CD14-positive monocyte (primary cell): ENCODE measurements at regions not wholly inside any gene's neighbourhood (a gene's known extent, or its start where the extent isn't known, plus 50 kb on each side); places are given as distances from the start of the nearest gene placed in this dataset.
A peak's percentile ranks its signal among the peaks of the same experiment; 100 is the strongest.

Experiments used
- DNase-seq, 3 donors: peaks; one replicate each; pipeline ENCODE4 v3.0.0-alpha.2; 2011 to 2022
- H2AFZ ChIP-seq: 2 replicates; pipeline ENCODE4 v1.6.0; 2012; ENCODE audit warnings: mild to moderate bottlenecking, low read depth, low read length, inconsistent platforms; ENCODE audit not compliant: insufficient read depth, poor library complexity, severe bottlenecking
- H3K27ac ChIP-seq, 2 donors: 1 replicate in 1 of 2; 2 replicates in 1 of 2; pipeline ENCODE4 v1.5.1; 2012 to 2013; ENCODE audit warnings: low read length in 2 of 2, control low read depth in 1 of 2, inconsistent platforms in 1 of 2, low read depth in 1 of 2, mild to moderate bottlenecking in 1 of 2
- H3K27me3 ChIP-seq, 2 donors: one replicate each; pipeline versions ENCODE4 v1.6.0 to v1.6.1; 2011 to 2013; ENCODE audit warnings: low read length in 2 of 2; ENCODE audit not compliant: control insufficient read depth in 2 of 2, insufficient read depth in 2 of 2
- H3K36me3 ChIP-seq, 2 donors: replicated peaks in 1 of 2; 1 replicate in 1 of 2; 2 replicates in 1 of 2; pipeline versions ENCODE4 v1.5.1 to v1.6.1; 2012 to 2013; ENCODE audit warnings: low read length in 2 of 2, control low read depth in 1 of 2, inconsistent platforms in 1 of 2, mild to moderate bottlenecking in 1 of 2; ENCODE audit not compliant: insufficient read depth in 2 of 2, control insufficient read depth in 1 of 2
- H3K4me1 ChIP-seq, 2 donors: 1 replicate in 1 of 2; 2 replicates in 1 of 2; pipeline versions ENCODE4 v1.5.1 to v1.6.1; 2012 to 2013; ENCODE audit warnings: low read length in 2 of 2, control low read depth in 1 of 2, inconsistent platforms in 1 of 2, mild to moderate bottlenecking in 1 of 2, moderate library complexity in 1 of 2; ENCODE audit not compliant: insufficient read depth in 2 of 2, control insufficient read depth in 1 of 2
- H3K4me2 ChIP-seq: replicated peaks from 2 replicates; pipeline ENCODE3; 2012; ENCODE audit warnings: low read length, moderate library complexity, mild to moderate bottlenecking; ENCODE audit not compliant: poor library complexity, severe bottlenecking; ENCODE audit errors: extremely low read depth
- H3K4me3 ChIP-seq, 3 experiments: fragments of 200-600 bp in 1 of 3; sonication (generic) in 1 of 3; replicated peaks in 1 of 3; 1 replicate in 2 of 3; 2 replicates in 1 of 3; pipeline ENCODE4 v1.5.1; 2011 to 2013; ENCODE audit warnings: low read length in 3 of 3, mild to moderate bottlenecking in 3 of 3, control low read depth in 2 of 3, low read depth in 2 of 3, inconsistent platforms in 1 of 3, moderate library complexity in 1 of 3
- H3K79me2 ChIP-seq: 2 replicates; pipeline ENCODE4 v1.6.0; 2012; ENCODE audit warnings: mild to moderate bottlenecking, control low read depth, inconsistent platforms, low read length, moderate library complexity; ENCODE audit not compliant: insufficient read depth
- H3K9ac ChIP-seq: 2 replicates; pipeline ENCODE4 v1.6.0; 2017; ENCODE audit warnings: low read length, mild to moderate bottlenecking; ENCODE audit not compliant: insufficient read depth, poor library complexity, severe bottlenecking
- H3K9me3 ChIP-seq, 2 donors: replicated peaks in 1 of 2; 1 replicate in 1 of 2; 2 replicates in 1 of 2; pipeline versions ENCODE4 v1.5.1 to v1.6.1; 2012 to 2013; ENCODE audit warnings: low read length in 2 of 2, control low read depth in 1 of 2; ENCODE audit not compliant: control insufficient read depth in 1 of 2, insufficient read depth in 1 of 2
- H4K20me1 ChIP-seq: 2 replicates; pipeline ENCODE4 v1.6.0; 2012; ENCODE audit warnings: mild to moderate bottlenecking, low read length, control low read depth, moderate library complexity; ENCODE audit not compliant: insufficient read depth
- H3K27ac Mint-ChIP-seq, 7 donors: one replicate each; pipeline ENCODE4 v1.8.0; 2020; ENCODE audit warnings: mild to moderate bottlenecking in 7 of 7, mixed read lengths in 7 of 7, moderate library complexity in 6 of 7, inconsistent platforms in 2 of 7
- H3K27me3 Mint-ChIP-seq, 3 donors: one replicate each; pipeline ENCODE4 v1.8.0; 2021 to 2022; ENCODE audit warnings: low read depth in 3 of 3, mild to moderate bottlenecking in 3 of 3, mixed read lengths in 3 of 3, moderate library complexity in 3 of 3, inconsistent platforms in 1 of 3
- H3K36me3 Mint-ChIP-seq, 2 donors: one replicate each; pipeline ENCODE4 v1.8.0; 2020; ENCODE audit warnings: mixed read lengths in 2 of 2, inconsistent platforms in 1 of 2, mild to moderate bottlenecking in 1 of 2
- H3K4me1 Mint-ChIP-seq: one replicate; pipeline ENCODE4 v1.8.0; 2020; ENCODE audit warnings: mild to moderate bottlenecking, mixed read lengths
- H3K4me3 Mint-ChIP-seq, 2 donors: one replicate each; pipeline ENCODE4 v1.8.0; 2020; ENCODE audit warnings: mild to moderate bottlenecking in 2 of 2, mixed read lengths in 2 of 2, moderate library complexity in 1 of 2
- H3K9me3 Mint-ChIP-seq, 7 donors: one replicate each; pipeline ENCODE4 v1.8.0; 2020 to 2022; ENCODE audit warnings: mixed read lengths in 7 of 7, mild to moderate bottlenecking in 6 of 7, moderate library complexity in 6 of 7, inconsistent platforms in 2 of 7
- CTCF ChIP-seq: fragments of 200-600 bp; IDR thresholded peaks from one replicate; pipeline ENCODE4 v1.8.0; 2022; ENCODE audit warnings: antibody characterized with exemption, mild to moderate bottlenecking
- intact Hi-C, 2 donors: fragments of 100-400 bp; cut with micrococcal nuclease; formaldehyde crosslinking; loops; one replicate each; pipeline versions ENCODE4 v1.15.0 to v1.15.1; 2023

GRCh38 chr13:59360108-59360507 is 803.6 kb downstream of the DIAPH3 start:
- no peaks in the 10 kb centered on the region for H3K27me3 ChIP-seq
- Mint-ChIP-seq H3K4me1 (peaks cover 8% of the 10 kb centered on the region), H3K4me3 (no peak overlapping the region), H3K36me3 (no peaks in the 10 kb centered on the region), H3K27ac (no peak overlapping the region), H3K27me3 (peaks cover 0 to 5% (median 0%) of the 10 kb centered on the region in 3 donors), H3K9me3 (peaks cover 0 to 18% (median 0%) of the 10 kb centered on the region in 7 donors)
- H3K4me3 ChIP-seq: no peak overlapping the region
- peaks cover 5 to 6% of the 10 kb centered on the region in 2 donors for H3K4me1 ChIP-seq
- no peak overlapping the region for H2AFZ ChIP-seq
- DNase-seq: peak in 2 of 3 donors; percentile 13
- H3K9ac ChIP-seq: no peak overlapping the region
- no peaks in the 10 kb centered on the region for H4K20me1 ChIP-seq
- intact Hi-C loops: no loop called here
- H3K9me3 ChIP-seq: no peaks in the 10 kb centered on the region
- TF ChIP-seq CTCF: no peak
- no peaks in the 10 kb centered on the region for H3K36me3 ChIP-seq
- no peak overlapping the region for H3K4me2 ChIP-seq
- no peaks in the 10 kb centered on the region for H3K79me2 ChIP-seq
- H3K27ac ChIP-seq: no peak overlapping the region

GRCh38 chr13:59360916-59361315 is 802.8 kb downstream of the DIAPH3 start:
- no peak overlapping the region for H3K27ac Mint-ChIP-seq
- intact Hi-C loops: no loop called here
- Histone ChIP-seq H2AFZ (no peak overlapping the region), H3K4me1 (peaks cover 5 to 6% of the 10 kb centered on the region in 2 donors), H3K9me3 (no peaks in the 10 kb centered on the region), H3K27me3 (no peaks in the 10 kb centered on the region), H3K27ac (no peak overlapping the region), H3K36me3 (no peaks in the 10 kb centered on the region), H3K4me2 (no peak overlapping the region), H4K20me1 (no peaks in the 10 kb centered on the region), H3K4me3 (no peak overlapping the region), H3K79me2 (no peaks in the 10 kb centered on the region), H3K9ac (no peak overlapping the region)
- no peak for TF ChIP-seq CTCF
- peaks cover 8% of the 10 kb centered on the region for H3K4me1 Mint-ChIP-seq
- H3K4me3 Mint-ChIP-seq: no peak overlapping the region
- peaks cover 0 to 5% (median 0%) of the 10 kb centered on the region in 3 donors for H3K27me3 Mint-ChIP-seq
- H3K9me3 Mint-ChIP-seq: peaks cover 0 to 18% (median 0%) of the 10 kb centered on the region in 7 donors
- no peaks in the 10 kb centered on the region for H3K36me3 Mint-ChIP-seq
- DNase-seq: no peak
